Right atrium auricular region (tissue), 2 donors: ENCODE measurements at regions not wholly inside any gene's neighbourhood (a gene's known extent, or its start where the extent isn't known, plus 50 kb on each side); places are given as distances from the start of the nearest gene placed in this dataset.

ENCODE experiments used
- DNase-seq: peaks from one replicate; pipeline ENCODE4 v3.0.0-alpha.2; 2019; ENCODE audit warnings: low spot score
- H3K27ac ChIP-seq, 2 donors: fragments of 200-600 bp; sonication (generic); 1 replicate in 1 of 2; 2 replicates in 1 of 2; pipeline ENCODE4 v1.5.1; 2016 to 2019
- H3K27me3 ChIP-seq, 2 donors: fragments of 200-600 bp; sonication (generic); one replicate each; pipeline versions ENCODE4 v1.5.1 to v1.6.0; 2017 to 2019
- H3K36me3 ChIP-seq: fragments of 200-600 bp; sonication (generic); one replicate; pipeline ENCODE4 v1.5.1; 2016
- H3K4me1 ChIP-seq, 2 donors: fragments of 200-600 bp; sonication (generic); one replicate each; pipeline versions ENCODE4 v1.5.1 to v1.6.0; 2017 to 2019
- H3K4me3 ChIP-seq, 2 donors: fragments of 200-600 bp; sonication (generic); 1 replicate in 1 of 2; 2 replicates in 1 of 2; pipeline ENCODE4 v1.5.1; 2017 to 2019; ENCODE audit warnings: mild to moderate bottlenecking in 1 of 2, moderate library complexity in 1 of 2
- H3K9me3 ChIP-seq, 2 donors: fragments of 200-600 bp; sonication (generic); one replicate each; pipeline ENCODE4 v1.5.1; 2019
- TF ChIP-seq, protein P1 (sequence below), 2 donors: fragments of 200-600 bp; sonication (generic); IDR thresholded peaks; one replicate each; pipeline ENCODE4 v1.5.1; 2019; ENCODE audit warnings: antibody characterized with exemption in 2 of 2

DNA sequence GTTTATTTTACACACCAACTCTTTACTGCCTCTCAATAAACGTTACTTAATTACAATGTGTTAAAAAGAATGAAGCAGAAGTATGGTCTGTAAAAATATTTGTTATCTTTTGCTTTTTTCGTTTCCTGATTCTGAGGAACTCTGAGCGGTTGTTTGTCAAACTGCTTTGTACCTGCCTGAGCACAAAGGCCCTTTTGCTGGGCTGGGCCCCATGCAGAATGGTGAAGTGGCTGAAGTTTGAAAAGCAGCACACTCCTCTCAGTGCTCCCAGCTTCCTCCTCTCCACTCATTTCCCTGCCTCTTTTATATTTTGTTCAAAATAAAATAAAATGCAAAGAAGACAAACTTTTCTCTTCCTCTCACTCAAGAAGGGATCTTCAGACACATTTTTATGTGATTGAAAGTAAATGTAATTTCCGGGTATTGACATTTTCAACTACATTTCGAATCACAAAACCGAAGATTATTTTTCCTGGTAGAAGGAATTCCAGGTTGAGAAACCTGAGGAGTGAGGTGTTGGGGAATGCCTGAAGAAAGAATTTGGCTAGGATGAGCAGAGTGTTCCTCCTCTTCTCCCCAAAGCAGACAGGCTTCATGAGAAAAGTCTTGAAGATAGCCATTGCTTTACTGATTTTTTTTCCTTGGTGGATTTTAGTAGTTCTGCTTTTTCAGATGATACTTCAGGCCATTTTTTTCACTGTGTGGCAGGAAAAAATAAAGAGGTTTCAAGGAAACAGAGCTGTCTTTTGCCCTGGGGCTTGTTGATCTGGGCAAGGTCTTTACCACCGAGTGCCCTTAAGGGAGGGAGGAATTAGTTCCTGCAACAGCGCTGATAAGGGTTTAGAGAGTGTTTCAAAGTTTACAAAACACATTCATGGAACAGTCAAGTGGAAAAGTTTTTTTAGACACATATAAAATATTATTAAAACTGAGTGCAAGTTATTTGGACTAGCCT lies 229.8 kb downstream of the NFKBIZ start:
- no peak for DNase-seq
- Histone ChIP-seq H3K27me3 (no peaks in the 10 kb centered on the region), H3K9me3 (no peaks in the 10 kb centered on the region), H3K4me3 (no peak overlapping the region), H3K27ac (no peak overlapping the region), H3K36me3 (no peaks in the 10 kb centered on the region), H3K4me1 (peaks cover 0 to 10% of the 10 kb centered on the region in 2 donors)
- TF ChIP-seq, protein P1, sequence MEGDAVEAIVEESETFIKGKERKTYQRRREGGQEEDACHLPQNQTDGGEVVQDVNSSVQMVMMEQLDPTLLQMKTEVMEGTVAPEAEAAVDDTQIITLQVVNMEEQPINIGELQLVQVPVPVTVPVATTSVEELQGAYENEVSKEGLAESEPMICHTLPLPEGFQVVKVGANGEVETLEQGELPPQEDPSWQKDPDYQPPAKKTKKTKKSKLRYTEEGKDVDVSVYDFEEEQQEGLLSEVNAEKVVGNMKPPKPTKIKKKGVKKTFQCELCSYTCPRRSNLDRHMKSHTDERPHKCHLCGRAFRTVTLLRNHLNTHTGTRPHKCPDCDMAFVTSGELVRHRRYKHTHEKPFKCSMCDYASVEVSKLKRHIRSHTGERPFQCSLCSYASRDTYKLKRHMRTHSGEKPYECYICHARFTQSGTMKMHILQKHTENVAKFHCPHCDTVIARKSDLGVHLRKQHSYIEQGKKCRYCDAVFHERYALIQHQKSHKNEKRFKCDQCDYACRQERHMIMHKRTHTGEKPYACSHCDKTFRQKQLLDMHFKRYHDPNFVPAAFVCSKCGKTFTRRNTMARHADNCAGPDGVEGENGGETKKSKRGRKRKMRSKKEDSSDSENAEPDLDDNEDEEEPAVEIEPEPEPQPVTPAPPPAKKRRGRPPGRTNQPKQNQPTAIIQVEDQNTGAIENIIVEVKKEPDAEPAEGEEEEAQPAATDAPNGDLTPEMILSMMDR (IDR thresholded peaks at IDR 0.05) = no peak

DNA sequence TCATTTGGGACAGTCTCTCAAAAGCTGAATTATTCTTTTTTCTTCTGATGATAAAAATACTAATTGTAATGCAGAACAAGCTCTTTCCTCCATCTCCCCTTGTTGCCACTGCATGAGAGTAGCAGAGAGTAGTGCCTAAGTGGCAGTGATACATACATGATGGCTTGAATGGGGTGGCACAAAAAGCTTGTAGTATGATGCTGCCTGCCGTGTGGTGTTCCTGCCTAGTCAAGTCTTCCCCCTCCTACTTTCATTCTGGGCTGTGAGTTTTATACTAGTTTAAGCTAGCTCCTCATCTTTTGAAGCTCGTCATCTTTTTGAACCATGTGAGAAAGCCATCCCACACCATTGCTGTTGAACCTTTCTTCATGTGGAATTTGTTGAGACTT lies 230.5 kb downstream of the NFKBIZ start:
- H3K9me3 ChIP-seq = no peaks in the 10 kb centered on the region
- no peak for DNase-seq
- no peak overlapping the region for H3K27ac ChIP-seq
- TF ChIP-seq, protein P1 (IDR thresholded peaks at IDR 0.05) = no peak
- H3K4me1 ChIP-seq = peaks cover 0 to 10% of the 10 kb centered on the region in 2 donors
- H3K27me3 ChIP-seq = no peaks in the 10 kb centered on the region
- no peak overlapping the region for H3K4me3 ChIP-seq
- H3K36me3 ChIP-seq = no peaks in the 10 kb centered on the region

DNA sequence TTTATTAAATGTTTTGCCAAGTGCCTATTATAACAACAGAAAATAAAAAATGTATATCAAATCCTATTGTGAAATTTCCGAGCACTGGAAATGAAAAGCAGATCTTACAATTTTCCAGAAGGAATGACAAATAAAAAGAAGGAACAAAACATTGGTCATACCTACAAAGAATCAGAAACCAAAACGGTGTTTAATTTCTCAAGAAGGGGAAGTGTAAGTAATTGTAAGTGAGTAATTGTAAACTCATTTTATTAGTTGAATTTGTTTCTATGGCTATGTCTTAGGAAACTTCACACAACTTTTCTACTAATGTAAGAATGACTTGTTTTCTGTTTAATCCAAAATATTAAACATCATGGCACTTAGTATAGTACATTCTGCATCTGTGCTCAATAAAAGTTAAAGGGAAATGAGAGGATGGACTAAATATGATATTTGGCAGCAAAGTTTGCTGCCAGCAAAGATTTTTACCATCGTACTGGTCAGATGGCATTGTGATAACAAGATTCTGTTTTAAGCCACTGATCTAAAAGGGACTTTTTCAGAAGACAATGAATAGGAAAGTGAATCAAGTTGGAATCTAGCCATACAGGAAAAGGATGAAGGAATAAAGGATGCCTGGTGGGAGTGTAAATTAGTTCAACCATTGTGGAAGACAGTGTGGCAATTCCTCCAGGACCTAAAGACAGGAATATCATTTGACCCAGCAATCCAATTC lies 232.4 kb downstream of the NFKBIZ start:
- Histone ChIP-seq H3K9me3 (no peaks in the 10 kb centered on the region), H3K4me1 (peaks cover 0 to 10% of the 10 kb centered on the region in 2 donors), H3K4me3 (no peak overlapping the region), H3K36me3 (no peaks in the 10 kb centered on the region), H3K27me3 (no peaks in the 10 kb centered on the region), H3K27ac (no peak overlapping the region)
- no peak for DNase-seq
- TF ChIP-seq, protein P1 (IDR thresholded peaks at IDR 0.05) = no peak

DNA sequence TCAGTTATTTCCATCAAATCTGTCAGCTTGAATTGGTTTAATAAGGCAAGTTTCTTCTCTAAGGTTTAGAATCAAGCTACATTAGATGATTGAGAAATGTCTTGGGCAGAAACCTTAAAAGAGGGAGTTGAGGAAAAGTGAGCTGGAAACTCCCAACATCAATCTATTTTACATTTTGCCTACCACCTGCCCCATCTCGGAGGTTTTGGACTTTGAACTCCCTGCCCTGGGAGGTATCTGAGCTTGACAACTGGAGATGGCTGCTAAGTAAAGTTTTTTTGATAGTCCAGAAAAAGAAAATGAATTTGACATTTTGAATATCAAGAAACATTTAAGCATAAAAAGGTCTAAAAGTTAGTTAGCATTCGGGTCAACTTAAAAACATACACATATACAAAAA lies 234.2 kb downstream of the NFKBIZ start:
- DNase-seq = no peak
- H3K27me3 ChIP-seq = no peaks in the 10 kb centered on the region
- H3K4me1 ChIP-seq = peaks cover 0 to 10% of the 10 kb centered on the region in 2 donors
- H3K27ac ChIP-seq = no peak overlapping the region
- no peaks in the 10 kb centered on the region for H3K36me3 ChIP-seq
- no peak overlapping the region for H3K4me3 ChIP-seq
- H3K9me3 ChIP-seq = no peaks in the 10 kb centered on the region
- TF ChIP-seq, protein P1 (IDR thresholded peaks at IDR 0.05) = no peak

DNA sequence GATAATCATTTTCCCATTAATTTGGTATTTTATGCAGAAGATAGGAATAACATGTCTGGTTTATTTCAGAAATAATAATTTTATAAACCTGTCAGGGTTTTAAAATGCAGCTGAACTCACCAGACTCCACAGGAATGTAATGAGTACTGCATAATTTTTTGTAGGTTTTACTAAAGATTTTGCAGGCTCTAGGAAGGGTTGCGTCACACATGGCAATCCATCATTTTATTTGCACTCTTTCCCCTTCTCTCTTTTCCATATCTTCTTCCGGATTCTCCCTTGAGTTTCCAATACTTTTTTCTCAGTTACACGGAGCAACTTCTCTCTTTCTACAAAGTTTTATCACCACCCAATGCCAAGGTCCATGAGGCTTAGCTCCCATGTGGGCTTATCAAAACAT lies 234.7 kb downstream of the NFKBIZ start:
- DNase-seq = no peak
- no peaks in the 10 kb centered on the region for H3K9me3 ChIP-seq
- no peak overlapping the region for H3K4me3 ChIP-seq
- H3K4me1 ChIP-seq = peaks cover 0 to 8% of the 10 kb centered on the region in 2 donors
- no peak overlapping the region for H3K27ac ChIP-seq
- TF ChIP-seq, protein P1 (IDR thresholded peaks at IDR 0.05) = no peak
- no peaks in the 10 kb centered on the region for H3K36me3 ChIP-seq
- no peaks in the 10 kb centered on the region for H3K27me3 ChIP-seq
